ENCODE measurements at regions not wholly inside any gene's neighbourhood (a gene's known extent, or its start where the extent isn't known, plus 50 kb on each side); places are given as distances from the start of the nearest gene placed in this dataset.
A peak's percentile ranks its signal among the peaks of the same experiment; 100 is the strongest.

DNA sequence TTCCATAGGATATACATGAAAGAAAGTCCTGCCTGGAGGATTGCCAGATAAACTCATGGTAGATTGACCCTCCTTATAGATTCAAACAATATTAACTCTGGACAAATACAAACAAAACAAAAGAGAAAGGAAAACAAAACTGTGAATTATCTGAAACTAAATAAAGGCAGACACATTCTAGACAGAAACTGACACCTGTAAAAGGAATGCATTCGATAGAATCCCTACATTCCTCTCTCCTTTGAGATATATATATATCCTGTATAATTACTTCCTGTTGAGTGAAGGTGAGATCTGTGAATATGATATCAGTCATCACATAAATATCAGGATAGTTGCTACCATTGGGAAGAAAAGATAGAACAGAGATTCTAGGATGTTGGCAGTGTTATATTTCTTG is 948.4 kb upstream of the ATXN7L3B start (continued):
- TF ChIP-seq, protein P1, sequence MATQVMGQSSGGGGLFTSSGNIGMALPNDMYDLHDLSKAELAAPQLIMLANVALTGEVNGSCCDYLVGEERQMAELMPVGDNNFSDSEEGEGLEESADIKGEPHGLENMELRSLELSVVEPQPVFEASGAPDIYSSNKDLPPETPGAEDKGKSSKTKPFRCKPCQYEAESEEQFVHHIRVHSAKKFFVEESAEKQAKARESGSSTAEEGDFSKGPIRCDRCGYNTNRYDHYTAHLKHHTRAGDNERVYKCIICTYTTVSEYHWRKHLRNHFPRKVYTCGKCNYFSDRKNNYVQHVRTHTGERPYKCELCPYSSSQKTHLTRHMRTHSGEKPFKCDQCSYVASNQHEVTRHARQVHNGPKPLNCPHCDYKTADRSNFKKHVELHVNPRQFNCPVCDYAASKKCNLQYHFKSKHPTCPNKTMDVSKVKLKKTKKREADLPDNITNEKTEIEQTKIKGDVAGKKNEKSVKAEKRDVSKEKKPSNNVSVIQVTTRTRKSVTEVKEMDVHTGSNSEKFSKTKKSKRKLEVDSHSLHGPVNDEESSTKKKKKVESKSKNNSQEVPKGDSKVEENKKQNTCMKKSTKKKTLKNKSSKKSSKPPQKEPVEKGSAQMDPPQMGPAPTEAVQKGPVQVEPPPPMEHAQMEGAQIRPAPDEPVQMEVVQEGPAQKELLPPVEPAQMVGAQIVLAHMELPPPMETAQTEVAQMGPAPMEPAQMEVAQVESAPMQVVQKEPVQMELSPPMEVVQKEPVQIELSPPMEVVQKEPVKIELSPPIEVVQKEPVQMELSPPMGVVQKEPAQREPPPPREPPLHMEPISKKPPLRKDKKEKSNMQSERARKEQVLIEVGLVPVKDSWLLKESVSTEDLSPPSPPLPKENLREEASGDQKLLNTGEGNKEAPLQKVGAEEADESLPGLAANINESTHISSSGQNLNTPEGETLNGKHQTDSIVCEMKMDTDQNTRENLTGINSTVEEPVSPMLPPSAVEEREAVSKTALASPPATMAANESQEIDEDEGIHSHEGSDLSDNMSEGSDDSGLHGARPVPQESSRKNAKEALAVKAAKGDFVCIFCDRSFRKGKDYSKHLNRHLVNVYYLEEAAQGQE (IDR thresholded peaks at IDR 0.05; ENCODE audit: unreplicated experiment), result no peak
- no peak for TF ChIP-seq EZH2phosphoT487 (IDR thresholded peaks at IDR 0.05; ENCODE audit: unreplicated experiment)
- no peak for TF ChIP-seq JUNB (IDR thresholded peaks at IDR 0.05; ENCODE audit: unreplicated experiment)
- no peak for TF ChIP-seq ZNF331 (CRISPR knock-in tag; IDR thresholded peaks at IDR 0.05; ENCODE audit: low read depth)
- TF ChIP-seq, protein P2, sequence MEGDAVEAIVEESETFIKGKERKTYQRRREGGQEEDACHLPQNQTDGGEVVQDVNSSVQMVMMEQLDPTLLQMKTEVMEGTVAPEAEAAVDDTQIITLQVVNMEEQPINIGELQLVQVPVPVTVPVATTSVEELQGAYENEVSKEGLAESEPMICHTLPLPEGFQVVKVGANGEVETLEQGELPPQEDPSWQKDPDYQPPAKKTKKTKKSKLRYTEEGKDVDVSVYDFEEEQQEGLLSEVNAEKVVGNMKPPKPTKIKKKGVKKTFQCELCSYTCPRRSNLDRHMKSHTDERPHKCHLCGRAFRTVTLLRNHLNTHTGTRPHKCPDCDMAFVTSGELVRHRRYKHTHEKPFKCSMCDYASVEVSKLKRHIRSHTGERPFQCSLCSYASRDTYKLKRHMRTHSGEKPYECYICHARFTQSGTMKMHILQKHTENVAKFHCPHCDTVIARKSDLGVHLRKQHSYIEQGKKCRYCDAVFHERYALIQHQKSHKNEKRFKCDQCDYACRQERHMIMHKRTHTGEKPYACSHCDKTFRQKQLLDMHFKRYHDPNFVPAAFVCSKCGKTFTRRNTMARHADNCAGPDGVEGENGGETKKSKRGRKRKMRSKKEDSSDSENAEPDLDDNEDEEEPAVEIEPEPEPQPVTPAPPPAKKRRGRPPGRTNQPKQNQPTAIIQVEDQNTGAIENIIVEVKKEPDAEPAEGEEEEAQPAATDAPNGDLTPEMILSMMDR (conservative IDR thresholded peaks at IDR 0.05; ENCODE audit: low read depth in 2 of 2), result no peak
- TF ChIP-seq EZH2 (IDR thresholded peaks at IDR 0.05; ENCODE audit: low read depth, unreplicated experiment), result no peak
- no peak for TF ChIP-seq STAT1 (IDR thresholded peaks at IDR 0.05; ENCODE audit: unreplicated experiment)
- no peak for TF ChIP-seq NANOG (IDR thresholded peaks at IDR 0.05; ENCODE audit: borderline replicate concordance)
- TF ChIP-seq, protein P3, sequence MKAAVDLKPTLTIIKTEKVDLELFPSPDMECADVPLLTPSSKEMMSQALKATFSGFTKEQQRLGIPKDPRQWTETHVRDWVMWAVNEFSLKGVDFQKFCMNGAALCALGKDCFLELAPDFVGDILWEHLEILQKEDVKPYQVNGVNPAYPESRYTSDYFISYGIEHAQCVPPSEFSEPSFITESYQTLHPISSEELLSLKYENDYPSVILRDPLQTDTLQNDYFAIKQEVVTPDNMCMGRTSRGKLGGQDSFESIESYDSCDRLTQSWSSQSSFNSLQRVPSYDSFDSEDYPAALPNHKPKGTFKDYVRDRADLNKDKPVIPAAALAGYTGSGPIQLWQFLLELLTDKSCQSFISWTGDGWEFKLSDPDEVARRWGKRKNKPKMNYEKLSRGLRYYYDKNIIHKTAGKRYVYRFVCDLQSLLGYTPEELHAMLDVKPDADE (IDR thresholded peaks at IDR 0.05), result no peak
- no peak for TF ChIP-seq ZNF114 (CRISPR knock-in tag; IDR thresholded peaks at IDR 0.05)

DNA sequence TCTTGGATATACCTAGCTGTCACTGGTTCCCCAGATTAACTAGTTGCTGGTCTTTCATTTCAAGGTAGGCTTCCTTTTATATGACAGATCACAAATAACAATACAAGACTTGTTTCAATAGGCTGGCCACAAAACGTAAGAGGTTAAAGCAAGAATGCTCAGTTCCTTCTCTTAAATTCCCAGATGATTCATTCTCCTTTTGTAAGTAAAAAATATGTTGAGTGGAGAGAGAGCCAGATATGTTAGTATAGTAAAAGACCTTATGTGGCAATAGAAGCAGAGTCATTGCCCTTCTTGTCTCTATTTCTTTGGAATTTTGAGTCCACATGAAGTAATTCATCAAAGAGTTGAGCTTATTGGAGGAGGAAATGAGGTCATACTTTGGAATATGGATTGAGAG is 939.0 kb upstream of the ATXN7L3B start:
- H3K4me3 ChIP-seq, result no peak overlapping the region
- H4K20me1 ChIP-seq (replicated peaks; ENCODE audit: insufficient read depth), result no peaks in the 10 kb centered on the region
- H3K27ac Mint-ChIP-seq, result no peak overlapping the region; the same call in 1 of the 2 replicates
- TF ChIP-seq, protein P1 (IDR thresholded peaks at IDR 0.05; ENCODE audit: unreplicated experiment), result no peak
- no peak for TF ChIP-seq STAT1 (IDR thresholded peaks at IDR 0.05; ENCODE audit: unreplicated experiment)

More for the DNA sequence above, 939.0 kb upstream of the ATXN7L3B start:
- Histone ChIP-seq H2AFZ (no peak overlapping the region), H3K36me3 (ENCODE audit: insufficient read depth) (no peaks in the 10 kb centered on the region), H3K4me1 (ENCODE audit: insufficient read depth) (peaks cover 6% of the 10 kb centered on the region; the same call in 1 of the 2 replicates), H3F3A (replicated peaks; ENCODE audit: low read depth) (no peaks in the 10 kb centered on the region), H3K79me2 (replicated peaks; ENCODE audit: insufficient read depth) (no peaks in the 10 kb centered on the region), H3K9me2 (ENCODE audit: insufficient read depth) (no peaks in the 10 kb centered on the region), H3K27me3 (ENCODE audit: insufficient read depth) (no peaks in the 10 kb centered on the region), H3K27ac (ENCODE audit: low read depth) (no peak overlapping the region), H3K4me2 (no peak overlapping the region)
- Mint-ChIP-seq H3K36me3 (ENCODE audit: low read depth) (no peaks in the 10 kb centered on the region), H3K27me3 (ENCODE audit: insufficient read depth, low read depth, poor library complexity) (no peaks in the 10 kb centered on the region), H3K9me3 (no peaks in the 10 kb centered on the region), H3K4me3 (no peak overlapping the region), H3K4me1 (peaks cover 17% of the 10 kb centered on the region; the same call in 2 of the 3 replicates)
- peak; percentile 1 for DNase-seq (ENCODE audit: low spot score)
- ATAC-seq, result no peak

Measured in GM23338 (cell line).